Activated naive CD8-positive, alpha-beta T cell treated with anti-CD3 and anti-CD28 coated beads, Interleukin-2, amount 50 U/mL, for 16 hours (primary cell): ENCODE measurements at regions not wholly inside any gene's neighbourhood (a gene's known extent, or its start where the extent isn't known, plus 50 kb on each side); places are given as distances from the start of the nearest gene placed in this dataset.
"Not testable (repeated sequence)": the region's sequence is repeated elsewhere in the genome, so short reads cannot be mapped to it uniquely, and the experiment has no call there.

ENCODE experiments used
- DNase-seq: peaks from one replicate; pipeline ENCODE4 v3.0.0-alpha.2; 2020; ENCODE audit warnings: low read depth, low spot score

DNA sequence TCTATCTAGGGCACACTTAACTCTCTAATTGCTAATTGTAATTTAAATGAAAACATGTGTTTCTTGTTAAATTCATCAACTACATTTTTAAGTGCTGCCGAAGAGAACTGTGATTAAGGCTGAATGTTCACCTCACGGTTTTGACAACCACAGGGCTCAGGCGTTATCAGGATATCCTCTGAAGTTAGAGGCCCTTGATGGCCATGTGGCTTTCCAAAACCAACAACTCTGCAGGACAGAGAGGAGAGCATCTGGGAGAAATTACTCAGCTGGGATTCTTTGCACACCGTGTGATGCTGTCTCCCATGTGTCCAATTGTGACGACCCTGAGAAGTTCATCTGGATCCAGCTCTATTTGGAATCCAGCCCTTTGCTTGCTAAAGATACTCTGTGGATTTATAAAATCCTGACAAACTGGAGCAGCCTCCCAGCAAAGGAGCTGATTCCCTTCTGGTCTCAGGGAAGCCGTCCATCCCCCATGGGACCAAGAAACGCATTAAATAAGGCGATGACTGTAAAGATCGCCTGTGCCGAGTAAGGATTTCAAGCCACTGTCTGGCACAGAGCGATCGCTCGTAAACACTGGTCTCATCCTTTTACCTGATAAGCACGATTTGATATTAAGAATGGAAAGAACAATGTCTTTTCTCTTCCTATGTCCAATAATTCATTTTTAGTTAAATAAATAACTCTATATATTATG is 401.1 kb downstream of the CD83 start:
- DNase-seq: no peak

DNA sequence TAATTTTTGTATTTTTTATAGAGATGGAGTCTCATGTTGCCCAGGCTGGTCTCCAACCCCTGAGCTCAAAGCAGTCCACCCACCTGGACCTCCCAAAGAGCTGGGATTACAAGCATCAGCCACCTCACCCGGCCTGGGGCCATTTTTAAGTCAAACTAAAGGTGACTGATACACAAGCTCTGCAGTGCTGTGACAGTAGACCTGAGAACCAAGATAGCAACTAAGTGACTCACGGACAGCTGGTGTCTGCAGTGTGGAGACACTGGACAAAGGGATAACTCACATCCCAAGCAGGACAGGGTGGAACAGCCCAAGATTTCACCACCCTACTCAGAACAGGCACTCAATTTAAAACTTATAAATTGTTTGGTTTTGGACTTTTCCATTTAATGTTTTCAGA is 402.5 kb downstream of the CD83 start:
- no peak for DNase-seq

DNA sequence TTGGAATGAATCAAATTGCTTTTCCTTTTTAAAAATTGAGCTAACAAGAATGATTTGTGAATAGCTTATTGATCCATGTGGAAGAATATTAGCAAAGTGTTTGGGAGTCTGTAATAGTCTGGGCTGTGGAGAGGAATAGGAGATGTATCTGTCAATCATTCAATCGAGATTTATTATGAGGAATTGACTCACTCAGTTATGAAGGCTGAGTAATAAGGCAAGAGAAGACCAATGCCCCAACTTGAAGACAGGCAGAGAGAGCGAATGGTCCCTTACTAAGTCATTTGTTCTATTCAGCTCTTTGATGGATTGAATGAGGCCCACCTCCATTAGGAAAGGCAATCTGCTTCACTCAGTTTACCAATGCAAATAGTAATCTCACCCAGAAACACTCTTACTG is 403.0 kb downstream of the CD83 start:
- DNase-seq: no peak

DNA sequence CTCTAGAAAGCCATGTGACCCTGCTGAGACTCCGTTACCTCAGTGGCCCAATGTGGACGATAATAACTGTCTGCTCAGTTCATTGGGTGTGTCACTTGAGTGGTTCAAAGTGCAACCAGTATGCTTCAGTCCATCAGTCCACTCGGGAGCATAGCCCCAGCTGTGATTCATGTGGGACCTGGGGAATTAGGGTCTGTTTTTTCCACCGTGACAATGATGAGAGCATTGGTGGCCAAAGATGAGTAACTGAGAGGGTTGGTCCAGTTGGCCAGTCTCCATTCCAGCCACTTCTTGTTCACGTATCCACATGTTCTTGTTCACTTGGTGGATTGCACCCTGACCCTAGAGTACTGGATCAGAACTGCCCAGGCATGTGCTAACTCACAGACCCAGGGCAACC is 403.6 kb downstream of the CD83 start:
- DNase-seq: no peak

DNA sequence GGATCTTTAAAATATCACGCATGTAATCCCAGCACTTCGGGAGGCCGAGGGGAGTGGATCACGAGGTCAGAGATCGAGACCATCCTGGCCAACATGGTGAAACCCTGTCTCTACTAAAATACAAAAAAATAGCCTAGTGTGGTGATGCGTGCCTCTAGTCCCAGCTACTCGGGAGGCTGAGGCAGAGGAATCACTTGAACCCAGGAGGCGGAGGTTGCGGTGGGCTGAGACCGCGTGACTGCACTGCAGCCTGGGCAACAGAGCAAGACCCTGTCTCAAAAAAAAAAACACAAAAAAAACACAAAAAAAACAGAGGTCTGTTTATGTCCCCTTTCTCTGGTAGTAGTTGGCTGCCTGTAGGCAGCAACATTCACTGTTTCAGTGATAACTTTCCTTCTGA is 404.3 kb downstream of the CD83 start:
- DNase-seq: not testable (repeated sequence)

DNA sequence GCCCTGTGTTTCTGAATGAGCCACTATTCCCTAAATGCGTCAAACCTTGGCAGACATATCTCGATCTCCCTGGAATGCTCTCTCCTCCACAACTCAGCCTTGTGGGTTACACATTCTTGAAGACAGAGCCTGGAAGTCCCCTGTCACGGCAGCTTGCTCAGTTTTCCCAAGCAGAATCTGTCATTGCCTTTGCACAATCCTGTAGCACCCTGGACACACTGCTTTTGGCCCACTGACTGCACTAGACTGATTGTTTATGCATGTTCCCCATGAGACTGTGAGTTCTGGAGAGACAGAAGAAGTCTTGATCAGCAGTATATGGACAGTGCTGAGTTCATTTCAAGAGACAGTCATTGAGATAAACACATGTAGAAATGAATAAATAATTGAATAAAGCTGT is 406.7 kb downstream of the CD83 start:
- DNase-seq: no peak

DNA sequence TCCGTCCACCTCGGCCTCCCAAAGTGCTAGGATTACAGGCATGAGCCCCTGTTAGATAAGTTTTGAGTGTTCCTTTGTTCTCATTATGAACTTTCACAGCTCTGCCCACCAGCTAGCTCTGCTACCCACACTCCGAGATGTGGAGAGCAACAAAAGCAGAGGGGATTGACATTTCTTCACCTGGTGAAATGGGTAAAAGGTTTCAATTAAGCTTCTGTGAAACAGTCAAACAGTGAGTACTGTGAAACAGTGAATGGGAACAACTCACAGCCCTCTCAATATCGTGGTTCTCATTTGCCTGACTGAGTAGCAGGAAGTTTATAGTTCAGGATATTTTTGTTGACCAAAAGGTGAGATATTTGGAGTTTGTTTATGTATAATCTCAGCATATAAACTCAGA is 412.8 kb downstream of the CD83 start:
- no peak for DNase-seq

DNA sequence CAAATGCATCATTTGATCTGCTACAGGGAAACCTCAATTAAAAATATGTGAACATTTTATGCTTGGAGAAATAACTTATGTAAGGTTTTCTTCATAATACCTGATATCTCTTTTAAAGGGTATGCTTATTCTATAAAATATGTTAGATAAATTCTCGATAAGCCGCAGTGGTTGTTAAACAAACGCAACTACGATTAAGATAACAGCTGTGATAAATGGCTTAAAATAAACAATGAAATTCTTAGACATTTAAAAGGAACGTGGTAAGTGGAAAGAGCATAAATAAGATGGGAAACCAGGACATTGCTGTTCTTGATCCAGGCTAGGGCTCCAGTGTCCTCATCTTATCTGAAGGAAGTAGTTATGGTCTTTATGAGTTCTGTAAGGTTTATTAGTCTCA is 415.9 kb downstream of the CD83 start:
- no peak for DNase-seq

DNA sequence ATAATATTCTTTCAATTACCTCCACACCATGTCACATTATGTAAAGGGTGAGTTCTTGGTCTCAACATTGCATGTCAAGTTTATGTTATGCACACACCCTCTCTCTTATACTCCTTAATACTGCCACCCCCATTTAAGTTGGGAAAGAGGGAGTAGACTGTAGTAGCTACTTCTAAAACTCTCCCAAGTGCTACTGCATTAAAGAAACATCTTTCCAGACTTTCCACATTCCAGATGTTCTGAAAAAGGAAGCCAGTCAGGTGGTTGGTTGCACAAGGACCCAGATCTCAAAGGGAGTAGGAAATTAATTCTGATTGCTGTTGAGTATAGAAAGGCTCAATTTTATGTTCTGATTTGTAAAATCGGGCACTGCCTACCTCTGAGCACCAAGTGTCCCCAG is 419.5 kb downstream of the CD83 start:
- no peak for DNase-seq

DNA sequence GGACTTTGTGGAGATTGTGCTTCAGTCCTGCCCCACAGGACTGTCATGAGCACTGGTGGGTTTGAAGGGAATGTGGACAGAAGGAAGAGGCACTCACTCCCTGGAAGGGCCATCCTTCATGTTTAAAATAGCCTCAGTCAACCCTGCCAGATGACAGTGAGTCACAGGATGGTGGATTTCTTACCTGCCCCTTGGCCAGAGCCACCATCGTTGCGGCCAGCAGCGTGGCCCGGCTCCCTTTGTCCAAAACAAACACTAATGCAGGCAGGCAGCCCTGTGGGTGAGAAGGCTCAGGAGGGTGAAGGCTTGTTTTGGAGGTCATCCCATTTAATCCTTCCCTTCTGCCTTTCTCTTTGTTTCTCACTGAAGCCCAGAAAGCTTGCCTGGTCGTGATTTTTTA is 422.7 kb downstream of the CD83 start:
- DNase-seq: no peak

DNA sequence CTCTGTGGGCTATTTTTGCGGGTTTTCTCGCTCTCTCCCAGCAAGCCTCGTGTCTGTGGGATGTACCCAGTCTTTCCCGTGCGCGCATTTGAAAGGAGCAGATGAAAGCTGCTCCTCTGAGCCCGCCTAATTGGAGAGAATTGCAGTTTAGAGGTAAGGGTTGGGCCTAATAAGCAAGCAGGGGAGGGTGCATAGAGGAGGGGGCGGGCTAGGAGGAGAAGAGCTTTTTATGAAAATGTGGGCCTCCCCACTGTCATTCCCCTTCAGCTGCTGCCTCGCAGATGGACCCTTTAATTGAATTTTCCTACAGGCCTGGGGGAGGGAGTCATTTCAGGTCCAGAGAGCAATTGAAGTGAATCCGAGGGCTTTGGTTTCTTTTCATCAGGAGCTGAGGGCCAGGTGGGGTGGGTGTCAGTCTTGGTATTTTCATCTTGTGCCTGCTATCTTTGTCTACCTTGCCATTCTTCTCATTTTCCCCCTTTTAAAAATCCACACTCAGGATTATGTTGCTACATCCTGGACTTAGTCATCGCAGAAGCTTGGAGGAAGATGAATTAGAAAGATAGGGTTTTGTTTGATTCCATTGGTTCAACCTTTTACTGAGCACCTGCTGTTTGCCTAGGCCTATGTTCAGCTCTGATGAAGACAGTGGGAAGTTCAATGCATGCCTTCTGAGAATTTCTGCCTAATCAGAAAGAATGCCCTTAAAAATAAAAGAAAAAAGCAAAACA is 423.4 kb downstream of the CD83 start:
- no peak for DNase-seq

DNA sequence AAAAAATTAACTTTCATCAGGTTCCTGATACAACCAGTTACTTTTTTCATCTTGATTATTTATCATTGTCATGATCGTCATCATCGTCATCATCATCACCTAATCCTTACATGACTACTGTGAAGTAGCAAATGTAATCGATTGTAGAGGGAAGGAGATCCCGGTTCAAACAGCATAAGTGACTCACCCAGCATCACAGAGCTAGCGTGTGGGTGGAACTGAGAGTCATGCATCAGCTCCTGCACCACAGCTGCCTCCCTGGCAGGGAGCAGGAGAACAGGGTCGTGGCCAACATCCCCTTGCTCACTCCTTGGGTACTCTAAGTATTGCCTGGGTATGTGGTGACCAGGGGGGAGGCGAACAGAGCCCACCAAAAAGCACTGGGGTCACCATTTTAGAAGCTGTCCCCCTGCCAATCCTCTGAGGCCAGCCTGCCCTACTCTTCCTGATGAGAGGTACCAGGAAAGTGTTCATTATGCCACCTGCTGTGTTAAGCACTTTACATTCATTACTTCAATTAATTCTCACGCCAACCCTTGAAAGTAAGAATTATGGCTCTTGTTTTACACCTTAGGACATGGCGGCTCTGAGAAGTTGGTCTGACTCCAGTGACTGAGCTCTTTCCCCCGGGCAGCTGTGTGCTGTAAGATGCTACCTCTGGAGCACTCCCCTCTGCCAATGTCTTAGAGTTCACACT is 425.2 kb downstream of the CD83 start:
- peak; percentile 40 for DNase-seq

DNA sequence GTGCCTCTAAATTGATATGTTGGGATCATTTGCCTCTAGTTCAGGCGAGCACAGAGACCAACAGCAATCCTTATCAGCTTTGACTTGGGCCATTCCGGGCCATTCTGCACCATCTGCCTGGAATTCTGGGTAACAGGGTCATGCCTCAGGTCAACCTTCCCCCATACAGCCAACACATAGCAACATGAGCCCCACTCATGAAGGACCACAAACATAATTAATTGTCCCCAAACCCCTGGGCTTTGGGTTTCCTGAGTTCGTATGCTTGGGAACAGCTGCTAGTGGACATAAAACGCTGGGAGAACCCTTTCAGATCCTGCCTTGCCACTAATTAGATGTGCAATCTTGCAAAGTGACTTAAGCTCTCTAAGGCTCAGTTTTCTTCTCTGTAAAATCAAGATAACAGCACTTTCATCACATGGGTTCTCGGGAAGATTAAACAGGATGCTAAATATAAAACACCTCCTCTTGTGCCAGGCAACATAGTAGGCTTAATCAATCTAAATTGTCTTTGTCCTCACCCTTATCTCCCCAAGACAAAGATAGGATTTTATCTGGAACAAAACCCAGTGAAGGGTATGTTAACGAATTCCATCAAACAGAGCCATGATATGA is 426.5 kb downstream of the CD83 start:
- no peak for DNase-seq

DNA sequence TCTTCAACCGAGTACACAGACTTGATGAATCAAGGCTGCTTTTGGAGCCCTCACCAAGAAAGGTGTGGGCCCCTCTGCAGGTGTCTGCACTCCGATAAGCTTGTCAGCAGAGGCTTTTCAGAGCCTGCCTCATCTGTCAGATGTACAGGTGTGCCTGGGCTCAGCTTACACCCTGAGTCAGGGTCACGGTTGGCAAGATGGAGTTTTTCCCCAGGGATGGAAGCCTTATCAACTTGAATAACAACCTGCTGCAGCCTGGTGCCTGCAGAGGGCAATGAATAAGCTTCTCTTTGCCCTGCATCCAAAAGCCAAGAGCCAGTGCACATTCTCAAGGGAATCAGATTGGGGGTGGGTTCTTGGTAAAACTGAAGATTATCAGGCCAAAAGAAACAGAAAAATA is 427.1 kb downstream of the CD83 start:
- no peak for DNase-seq

DNA sequence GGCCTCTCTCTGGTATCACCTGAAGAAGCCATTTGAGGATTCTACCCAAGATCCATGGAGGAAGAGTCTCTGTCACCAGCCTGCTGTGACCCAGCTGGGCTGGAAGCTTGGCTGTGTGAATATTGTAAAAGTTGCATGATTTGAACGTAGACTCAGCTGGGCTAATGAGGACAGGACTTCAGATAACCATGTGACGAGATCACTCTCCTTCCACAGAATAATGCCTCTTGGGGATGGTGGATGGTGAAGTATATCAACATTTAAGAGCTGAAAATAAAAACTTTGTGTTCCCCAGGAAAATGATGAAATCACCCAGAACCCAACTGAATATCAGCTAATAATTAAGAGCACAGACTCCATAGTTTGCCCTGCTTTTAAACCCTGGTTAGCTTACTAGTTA is 427.9 kb downstream of the CD83 start:
- no peak for DNase-seq

DNA sequence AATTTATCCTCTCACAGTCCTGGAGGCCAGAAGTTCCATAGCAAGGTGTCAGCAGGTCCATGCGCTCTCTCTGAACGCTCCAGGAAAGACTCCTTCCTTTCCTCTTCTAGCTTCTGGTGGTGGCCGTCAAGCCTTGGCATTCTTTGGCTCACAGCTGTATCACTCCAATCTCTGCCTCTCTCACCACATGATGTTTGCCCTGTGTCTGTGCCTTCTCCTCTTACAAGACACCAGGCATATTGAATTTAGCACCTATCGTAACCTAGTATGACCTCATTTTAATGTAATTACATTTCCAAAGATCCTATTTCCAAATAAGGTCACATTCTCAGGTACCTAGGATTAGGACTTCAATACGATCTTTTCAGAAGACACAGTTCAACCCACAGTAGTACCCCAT is 428.5 kb downstream of the CD83 start:
- no peak for DNase-seq

DNA sequence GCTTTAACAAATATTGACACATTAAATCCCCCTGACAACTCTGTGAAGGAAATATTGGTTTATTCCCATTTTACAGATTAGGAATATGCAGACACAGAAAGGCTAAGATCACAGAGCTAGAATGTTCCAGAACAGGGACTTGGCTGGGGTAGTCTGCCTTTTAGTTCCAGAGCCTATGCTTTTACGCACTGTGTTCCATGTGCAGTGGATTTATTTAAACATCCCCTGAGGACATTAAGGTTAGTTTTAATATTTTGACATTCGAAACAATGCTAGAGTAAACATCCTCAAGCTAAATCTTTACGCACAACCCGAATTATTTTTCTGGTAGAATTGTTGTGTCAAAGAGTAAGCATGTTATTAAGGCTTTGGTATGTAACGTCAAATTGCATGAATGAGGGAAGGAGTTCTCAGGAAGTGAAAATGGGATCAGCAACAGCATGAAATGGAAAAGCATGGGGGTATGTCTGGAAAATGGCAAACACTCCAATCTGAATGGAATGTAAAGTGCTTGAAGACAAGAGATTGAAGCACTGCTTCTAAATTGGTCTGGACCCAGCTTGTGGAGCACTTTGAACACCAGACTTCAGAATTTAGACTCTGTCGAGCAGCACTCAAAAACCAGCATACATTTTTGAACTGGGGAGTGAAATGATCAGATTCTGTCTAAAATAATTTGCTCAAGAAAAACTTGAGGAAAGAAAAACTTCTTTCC is 429.9 kb downstream of the CD83 start:
- DNase-seq: no peak

DNA sequence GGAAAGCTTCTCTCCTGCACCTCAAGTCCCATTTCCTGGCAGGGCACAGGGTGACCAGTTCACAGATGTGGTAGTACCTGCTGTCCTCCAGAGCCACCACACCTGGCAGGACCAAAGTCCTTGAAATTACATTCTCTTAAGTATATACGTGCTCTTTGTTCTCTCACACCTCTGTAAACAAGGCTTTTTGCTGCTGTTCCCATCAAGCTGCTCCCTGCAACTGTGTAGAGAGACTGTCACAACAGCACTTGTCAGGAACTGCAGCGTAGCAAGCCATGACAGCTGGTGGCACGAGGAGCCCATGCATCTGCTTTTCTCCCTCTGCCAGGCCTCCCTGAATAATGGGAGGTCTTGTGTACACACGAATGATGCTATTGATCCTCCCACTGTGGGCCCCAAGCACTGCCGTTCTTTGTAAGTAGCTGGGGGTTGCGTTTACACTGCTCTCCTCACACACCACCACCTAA is 431.8 kb downstream of the CD83 start:
- no peak for DNase-seq

DNA sequence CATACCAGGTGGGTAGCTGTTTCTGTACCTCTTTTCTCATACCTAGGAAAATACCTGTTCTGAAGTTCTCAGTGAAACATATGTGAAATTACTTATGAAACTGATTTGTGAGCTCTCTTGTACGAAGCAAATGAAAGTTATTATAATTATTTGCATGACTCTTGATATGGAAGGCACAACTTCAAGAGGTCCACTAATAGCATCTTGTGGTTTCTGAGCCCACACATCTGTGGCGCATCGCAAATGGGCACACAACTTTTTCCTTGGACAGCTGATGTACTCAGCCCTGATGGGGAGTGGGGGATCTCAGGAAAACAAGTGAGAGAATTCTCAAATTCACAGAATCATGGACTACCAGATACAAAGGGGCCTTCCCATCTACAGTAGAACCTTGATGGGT is 432.3 kb downstream of the CD83 start:
- no peak for DNase-seq

DNA sequence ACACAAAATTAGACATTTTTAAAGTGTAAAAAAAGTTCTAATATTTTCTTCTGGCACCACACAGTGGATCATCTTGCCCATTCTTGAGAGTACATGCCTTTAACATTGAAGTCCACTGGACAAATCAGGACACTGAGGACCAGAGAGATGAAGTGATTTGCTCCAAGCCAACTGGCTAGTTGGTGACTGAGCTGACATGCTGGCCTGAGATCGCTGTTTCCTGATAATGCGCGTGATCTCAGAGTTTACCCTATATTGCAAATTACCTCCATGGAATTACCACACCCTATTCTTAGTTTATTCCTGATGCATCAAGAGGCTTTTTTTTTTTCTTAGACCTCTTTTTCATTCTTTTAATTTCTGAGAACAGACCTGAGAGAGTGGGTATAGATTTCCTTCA is 432.8 kb downstream of the CD83 start:
- no peak for DNase-seq

DNA sequence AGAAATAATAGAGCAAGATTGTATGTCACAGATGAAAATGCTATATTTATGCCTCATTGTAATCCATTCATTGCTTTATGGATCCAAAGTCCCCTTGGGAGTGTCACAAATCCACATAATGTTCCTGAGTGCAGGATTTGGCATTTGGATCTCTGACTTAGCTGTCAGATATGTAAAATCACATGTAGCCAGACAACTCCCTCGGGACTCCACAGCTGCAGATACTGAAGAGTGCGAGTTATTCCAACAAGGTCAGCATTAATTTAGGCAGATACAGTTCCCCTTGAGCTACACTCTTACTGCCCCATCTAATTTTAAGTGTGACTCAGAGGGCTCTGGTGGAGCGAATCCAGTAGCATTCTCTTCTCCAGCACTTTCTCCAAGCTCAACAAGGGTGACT is 433.2 kb downstream of the CD83 start:
- DNase-seq: no peak

DNA sequence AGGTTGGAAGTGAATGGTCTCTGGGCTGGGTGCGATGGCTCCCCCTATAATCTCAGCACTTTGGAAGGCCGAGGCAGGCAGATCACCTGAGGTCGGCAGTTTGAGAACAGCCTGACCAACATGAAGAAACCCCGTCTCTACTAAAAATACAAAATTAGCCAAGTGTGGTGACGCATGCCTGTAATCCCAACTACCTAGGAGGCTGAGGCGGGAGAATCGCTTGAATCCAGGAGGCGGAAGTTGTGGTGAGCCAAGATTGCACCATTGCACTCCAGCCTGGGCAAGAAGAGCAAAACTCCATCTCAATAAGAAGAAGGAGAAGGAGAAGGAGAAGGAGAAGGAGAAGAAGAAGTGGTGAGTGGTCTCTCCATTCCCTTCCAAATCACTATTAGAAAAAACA is 434.0 kb downstream of the CD83 start:
- not testable (repeated sequence) for DNase-seq
